ENCODE measurements at regions not wholly inside any gene's neighbourhood (a gene's known extent, or its start where the extent isn't known, plus 50 kb on each side); places are given as distances from the start of the nearest gene placed in this dataset.

GRCh38 chr13:22662771-22663170, 518.0 kb upstream of the SGCG start:
- no peak for TF ChIP-seq CTCF (IDR thresholded peaks at IDR 0.05; ENCODE audit: insufficient read depth, low read depth, low read length)
- no peak for TF ChIP-seq EZH2 (IDR thresholded peaks at IDR 0.05; ENCODE audit: insufficient read depth, low read length)
